NCI-H748 treated with DMSO at 0.1 percent for 48 hours (cell line): ENCODE measurements at regions not wholly inside any gene's neighbourhood (a gene's known extent, or its start where the extent isn't known, plus 50 kb on each side); places are given as distances from the start of the nearest gene placed in this dataset.
"Not testable (repeated sequence)": the region's sequence is repeated elsewhere in the genome, so short reads cannot be mapped to it uniquely, and the experiment has no call there.

Source experiments
- DNase-seq: peaks from one replicate; lab custom pipeline; 2025; lab: John Stamatoyannopoulos, UW

- no peak for DNase-seq
Observed at GRCh38 chr9:38185647-38186403, 116.8 kb upstream of the SHB start.

- no peak for DNase-seq
Observed at GRCh38 chr9:38183994-38184568, 115.1 kb upstream of the SHB start.

GRCh38 chr9:38182321-38182720, 113.3 kb upstream of the SHB start:
- peak; percentile 60 for DNase-seq

- no peak for DNase-seq
Observed at GRCh38 chr9:38181866-38182265, 112.8 kb upstream of the SHB start.

GRCh38 chr9:38181232-38181631, 112.2 kb upstream of the SHB start:
- no peak for DNase-seq

- no peak for DNase-seq
Observed at GRCh38 chr9:38180656-38181055, 111.6 kb upstream of the SHB start.

- DNase-seq = no peak
Observed at GRCh38 chr9:38179965-38180364, 110.9 kb upstream of the SHB start.

GRCh38 chr9:38178237-38178636, 109.2 kb upstream of the SHB start:
- no peak for DNase-seq

GRCh38 chr9:38177680-38178079, 108.7 kb upstream of the SHB start:
- DNase-seq = no peak

- no peak for DNase-seq
Observed at GRCh38 chr9:38176251-38176650, 107.2 kb upstream of the SHB start.

GRCh38 chr9:38175423-38175822, 106.4 kb upstream of the SHB start:
- no peak for DNase-seq

- no peak for DNase-seq
Observed at GRCh38 chr9:38172586-38172985, 103.6 kb upstream of the SHB start.

- DNase-seq = no peak
Observed at GRCh38 chr9:38171926-38172325, 102.9 kb upstream of the SHB start.

- no peak for DNase-seq
Observed at GRCh38 chr9:38171538-38171884, 102.5 kb upstream of the SHB start.

GRCh38 chr9:38170763-38171537, 101.9 kb upstream of the SHB start:
- not testable (repeated sequence) for DNase-seq

- DNase-seq = not testable (repeated sequence)
Observed at GRCh38 chr9:38170155-38170554, 101.1 kb upstream of the SHB start.

GRCh38 chr9:38166501-38166900, 97.5 kb upstream of the SHB start:
- no peak for DNase-seq

GRCh38 chr9:38164659-38165221, 95.7 kb upstream of the SHB start:
- no peak for DNase-seq

GRCh38 chr9:38163518-38163917, 94.5 kb upstream of the SHB start:
- DNase-seq = no peak

- no peak for DNase-seq
Observed at GRCh38 chr9:38162332-38163211, 93.5 kb upstream of the SHB start.

GRCh38 chr9:38160613-38161215, 91.7 kb upstream of the SHB start:
- peak; percentile 22 for DNase-seq
